Tibial nerve (tissue), 4 donors: ENCODE measurements at regions not wholly inside any gene's neighbourhood (a gene's known extent, or its start where the extent isn't known, plus 50 kb on each side); places are given as distances from the start of the nearest gene placed in this dataset.

Experiments
- DNase-seq, 2 donors: peaks; one replicate each; pipeline ENCODE4 v3.0.0-alpha.2; 2019; ENCODE audit warnings: low spot score in 2 of 2
- H3K27ac ChIP-seq, 4 donors: fragments of 200-600 bp; sonication (generic) in 3 of 4; one replicate each; pipeline ENCODE4 v1.5.1; 2017 to 2019; ENCODE audit warnings: mild to moderate bottlenecking in 1 of 4
- H3K27me3 ChIP-seq, 2 donors: fragments of 200-600 bp; sonication (generic) in 1 of 2; one replicate each; pipeline versions ENCODE4 v1.5.1 to v1.6.0; 2017 to 2019
- H3K36me3 ChIP-seq, 3 donors: fragments of 200-600 bp; sonication (generic); one replicate each; pipeline ENCODE4 v1.5.1; 2018 to 2019
- H3K4me1 ChIP-seq, 4 donors: fragments of 200-600 bp; sonication (generic) in 3 of 4; one replicate each; pipeline ENCODE4 v1.5.1; 2017 to 2019
- H3K4me3 ChIP-seq, 4 donors: fragments of 200-600 bp; sonication (generic) in 3 of 4; one replicate each; pipeline ENCODE4 v1.5.1; 2017 to 2019; ENCODE audit warnings: mild to moderate bottlenecking in 1 of 4, moderate library complexity in 1 of 4
- H3K9me3 ChIP-seq, 4 donors: fragments of 200-600 bp; sonication (generic) in 3 of 4; one replicate each; pipeline ENCODE4 v1.5.1; 2017 to 2019
- EP300 ChIP-seq, 2 donors: sonication (generic); formaldehyde crosslinking; IDR thresholded peaks; one replicate each; pipeline ENCODE4 v1.6.1; 2017; ENCODE audit warnings: antibody characterized with exemption in 2 of 2, mild to moderate bottlenecking in 1 of 2
- POLR2A ChIP-seq, 2 donors: fragments of 450-650 bp; IDR thresholded peaks; one replicate each; pipeline ENCODE4 v1.6.1; 2017; ENCODE audit warnings: antibody characterized with exemption in 2 of 2, mild to moderate bottlenecking in 2 of 2, moderate library complexity in 2 of 2
- WGBS, 2 donors: methylation state at CpG; one replicate each; pipeline ENCODE4 v1.1.5; 2018; 5-methylcytosine and 5-hydroxymethylcytosine counted together
- TF ChIP-seq, protein P1 (sequence below), 5 experiments: fragments of 200-600 bp in 3 of 5; fragments of 450-650 bp in 2 of 5; sonication (generic) in 3 of 5; IDR thresholded peaks; one replicate each; pipeline ENCODE4 v1.5.1; 2016 to 2019; ENCODE audit warnings: antibody characterized with exemption in 5 of 5, mild to moderate bottlenecking in 3 of 5, moderate library complexity in 2 of 5

DNA sequence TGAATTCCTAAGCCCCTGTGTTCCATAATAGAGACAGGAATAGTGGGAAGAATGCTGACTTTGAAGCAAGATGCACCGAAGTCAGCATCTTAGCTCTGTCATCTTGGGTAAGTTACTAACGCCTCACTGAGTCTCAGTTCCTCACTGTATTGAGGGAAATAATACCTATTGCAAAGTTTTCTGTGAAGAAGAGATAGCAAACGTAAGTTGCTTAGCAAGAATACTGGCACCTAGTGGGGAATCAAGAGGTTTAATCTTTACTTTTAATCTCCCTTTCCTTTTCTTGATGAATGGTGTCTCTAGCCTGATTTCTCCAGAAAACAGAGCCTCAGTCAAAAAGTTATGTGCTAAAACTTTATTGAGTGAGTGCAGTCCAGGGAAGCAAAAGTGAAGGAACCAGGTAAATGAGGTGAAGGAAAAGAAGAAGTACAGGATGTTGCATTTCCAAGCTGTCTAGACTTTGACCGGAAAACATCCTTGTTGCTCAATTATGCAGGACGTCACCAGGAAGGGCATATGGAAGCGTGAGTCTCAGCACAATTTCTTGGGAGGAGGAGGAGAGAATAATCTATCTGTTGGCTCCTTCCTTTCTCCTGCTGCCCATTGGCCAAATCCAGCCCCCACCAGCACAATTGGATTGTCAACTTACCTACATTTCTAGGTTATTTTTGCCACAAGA lies 210.0 kb downstream of the B3GLCT start:
- Histone ChIP-seq H3K4me3 (no peak overlapping the region), H3K9me3 (no peaks in the 10 kb centered on the region), H3K27me3 (no peaks in the 10 kb centered on the region), H3K27ac (no peak overlapping the region), H3K4me1 (no peaks in the 10 kb centered on the region), H3K36me3 (no peaks in the 10 kb centered on the region)
- no peak for DNase-seq
- 70 to 71% methylated on average over 6 of the region's 6 CpGs for WGBS, 2 donors
- no peak for TF ChIP-seq POLR2A (IDR thresholded peaks at IDR 0.05)
- TF ChIP-seq, protein P1, sequence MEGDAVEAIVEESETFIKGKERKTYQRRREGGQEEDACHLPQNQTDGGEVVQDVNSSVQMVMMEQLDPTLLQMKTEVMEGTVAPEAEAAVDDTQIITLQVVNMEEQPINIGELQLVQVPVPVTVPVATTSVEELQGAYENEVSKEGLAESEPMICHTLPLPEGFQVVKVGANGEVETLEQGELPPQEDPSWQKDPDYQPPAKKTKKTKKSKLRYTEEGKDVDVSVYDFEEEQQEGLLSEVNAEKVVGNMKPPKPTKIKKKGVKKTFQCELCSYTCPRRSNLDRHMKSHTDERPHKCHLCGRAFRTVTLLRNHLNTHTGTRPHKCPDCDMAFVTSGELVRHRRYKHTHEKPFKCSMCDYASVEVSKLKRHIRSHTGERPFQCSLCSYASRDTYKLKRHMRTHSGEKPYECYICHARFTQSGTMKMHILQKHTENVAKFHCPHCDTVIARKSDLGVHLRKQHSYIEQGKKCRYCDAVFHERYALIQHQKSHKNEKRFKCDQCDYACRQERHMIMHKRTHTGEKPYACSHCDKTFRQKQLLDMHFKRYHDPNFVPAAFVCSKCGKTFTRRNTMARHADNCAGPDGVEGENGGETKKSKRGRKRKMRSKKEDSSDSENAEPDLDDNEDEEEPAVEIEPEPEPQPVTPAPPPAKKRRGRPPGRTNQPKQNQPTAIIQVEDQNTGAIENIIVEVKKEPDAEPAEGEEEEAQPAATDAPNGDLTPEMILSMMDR (IDR thresholded peaks at IDR 0.05) = no peak
- no peak for TF ChIP-seq EP300 (IDR thresholded peaks at IDR 0.05)

DNA sequence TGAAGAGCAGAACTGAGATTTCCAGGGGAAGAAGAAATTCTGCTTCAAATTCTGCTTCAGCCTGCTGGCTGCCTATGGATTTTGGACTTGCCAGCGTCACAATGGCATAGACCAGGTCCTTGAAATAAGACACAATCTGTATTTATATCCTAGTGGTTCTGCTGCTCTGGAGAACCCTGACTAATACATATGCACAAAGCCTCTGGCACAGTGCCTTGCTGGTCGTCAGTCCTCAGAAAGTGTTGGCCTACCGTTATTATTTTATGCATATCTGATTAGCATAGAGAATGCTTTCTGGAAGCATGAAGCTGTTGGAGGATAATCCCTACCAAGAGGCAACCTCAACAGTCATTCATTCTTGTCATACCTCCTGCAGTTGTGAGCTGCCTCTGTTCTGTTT lies 213.7 kb downstream of the B3GLCT start:
- no peak for DNase-seq
- H3K27me3 ChIP-seq = no peaks in the 10 kb centered on the region
- H3K9me3 ChIP-seq = no peaks in the 10 kb centered on the region
- no peaks in the 10 kb centered on the region for H3K4me1 ChIP-seq
- 60 to 65% methylated on average over 3 of the region's 3 CpGs for WGBS, 2 donors
- no peak overlapping the region for H3K4me3 ChIP-seq
- H3K36me3 ChIP-seq = no peaks in the 10 kb centered on the region
- TF ChIP-seq POLR2A (IDR thresholded peaks at IDR 0.05) (no peak), EP300 (IDR thresholded peaks at IDR 0.05) (no peak)
- TF ChIP-seq, protein P1 (IDR thresholded peaks at IDR 0.05) = no peak
- H3K27ac ChIP-seq = no peak overlapping the region

DNA sequence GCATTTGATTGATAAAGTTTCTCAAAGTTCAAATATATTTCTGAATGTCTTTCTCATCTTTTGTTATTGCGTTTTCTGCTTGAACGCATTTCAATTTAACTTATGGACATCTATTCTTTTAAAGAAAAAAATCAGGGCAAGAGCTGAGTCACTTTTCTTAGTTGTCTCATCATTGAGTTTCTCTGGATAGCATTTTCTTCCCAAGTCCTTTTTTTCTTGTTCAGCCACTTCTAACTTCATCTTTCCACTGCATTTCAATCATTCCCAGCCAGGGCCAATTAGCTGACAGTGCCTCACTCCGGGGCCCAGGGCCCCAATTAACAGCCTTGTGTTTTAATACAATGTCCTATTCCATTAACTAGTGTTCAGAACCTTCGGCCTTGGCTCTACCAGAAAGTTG lies 216.3 kb downstream of the B3GLCT start:
- H3K9me3 ChIP-seq = no peaks in the 10 kb centered on the region
- TF ChIP-seq POLR2A (IDR thresholded peaks at IDR 0.05) = no peak
- TF ChIP-seq, protein P1 (IDR thresholded peaks at IDR 0.05) = no peak
- no peak for TF ChIP-seq EP300 (IDR thresholded peaks at IDR 0.05)
- DNase-seq = no peak
- no peak overlapping the region for H3K27ac ChIP-seq
- no peaks in the 10 kb centered on the region for H3K27me3 ChIP-seq
- H3K36me3 ChIP-seq = no peaks in the 10 kb centered on the region
- 69 to 78% methylated on average over 4 of the region's 4 CpGs for WGBS, 2 donors
- H3K4me1 ChIP-seq = no peaks in the 10 kb centered on the region
- no peak overlapping the region for H3K4me3 ChIP-seq

DNA sequence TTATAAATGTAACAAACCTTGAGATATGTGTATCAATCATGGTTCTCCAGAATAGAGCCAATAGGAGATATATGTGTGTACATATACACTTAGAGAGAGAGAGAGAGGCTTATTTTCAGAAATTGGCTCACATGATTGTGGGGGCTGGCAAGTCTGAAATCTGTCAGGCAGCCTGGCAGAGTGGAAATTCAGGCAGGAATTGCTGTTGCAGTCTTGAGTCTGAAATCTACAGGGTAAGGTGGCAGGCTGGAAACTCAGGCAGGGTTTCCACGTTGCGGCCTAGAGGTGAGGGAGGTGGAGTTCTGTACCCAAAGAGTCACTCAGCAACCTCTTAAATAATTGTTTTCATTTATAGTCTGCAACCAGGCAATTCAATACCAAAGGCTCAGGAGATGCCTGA lies 218.4 kb downstream of the B3GLCT start:
- Histone ChIP-seq H3K27ac (no peak overlapping the region), H3K4me3 (no peak overlapping the region), H3K9me3 (no peaks in the 10 kb centered on the region), H3K4me1 (no peaks in the 10 kb centered on the region), H3K27me3 (no peaks in the 10 kb centered on the region), H3K36me3 (no peaks in the 10 kb centered on the region)
- WGBS, 2 donors = 83 to 88% methylated on average over 2 of the region's 2 CpGs
- no peak for DNase-seq
- TF ChIP-seq POLR2A (IDR thresholded peaks at IDR 0.05) = no peak
- no peak for TF ChIP-seq EP300 (IDR thresholded peaks at IDR 0.05)
- TF ChIP-seq, protein P1 (IDR thresholded peaks at IDR 0.05) = no peak

DNA sequence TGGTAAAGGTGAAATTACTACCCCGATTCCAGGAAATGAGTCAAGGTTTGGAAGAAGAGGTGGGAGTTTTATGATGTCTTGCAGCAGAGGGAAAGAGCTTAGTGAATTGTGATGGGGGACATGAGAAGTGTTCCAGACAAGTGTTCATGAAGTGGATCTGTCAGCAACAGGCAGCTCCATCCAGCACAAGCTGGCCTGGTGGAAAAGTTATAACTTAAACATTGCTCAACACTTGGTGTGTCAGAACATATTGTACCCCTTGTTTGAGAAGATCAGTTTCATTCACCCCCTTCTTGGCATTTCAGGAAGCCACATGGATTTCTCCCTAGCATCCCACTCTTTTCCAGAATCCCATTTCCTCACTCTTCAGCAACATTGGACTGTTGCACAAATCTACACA lies 222.0 kb downstream of the B3GLCT start:
- WGBS, 2 donors = 71 to 85% methylated on average over 1 of the region's 1 CpG
- TF ChIP-seq POLR2A (IDR thresholded peaks at IDR 0.05) (no peak), EP300 (IDR thresholded peaks at IDR 0.05) (no peak)
- TF ChIP-seq, protein P1 (IDR thresholded peaks at IDR 0.05) = no peak
- H3K36me3 ChIP-seq = no peaks in the 10 kb centered on the region
- no peaks in the 10 kb centered on the region for H3K27me3 ChIP-seq
- H3K4me3 ChIP-seq = no peak overlapping the region
- no peaks in the 10 kb centered on the region for H3K9me3 ChIP-seq
- no peaks in the 10 kb centered on the region for H3K4me1 ChIP-seq
- no peak for DNase-seq
- H3K27ac ChIP-seq = no peak overlapping the region
